ENCODE measurements at regions not wholly inside any gene's neighbourhood (a gene's known extent, or its start where the extent isn't known, plus 50 kb on each side); places are given as distances from the start of the nearest gene placed in this dataset.

GRCh38 chr1:185377831-185378230, 60.8 kb upstream of the IVNS1ABP start:
- TF ChIP-seq CTCF (IDR thresholded peaks at IDR 0.05; ENCODE audit: control insufficient read depth, extremely low read depth, insufficient read depth) = no peak
- DNase-seq (ENCODE audit: low read depth) = no peak
- H3K4me3 ChIP-seq (ENCODE audit: low read depth, low read length) = no peak overlapping the region

GRCh38 chr1:185376840-185377635, 60.0 kb upstream of the IVNS1ABP start:
- H3K4me3 ChIP-seq (ENCODE audit: low read depth, low read length) = no peak overlapping the region
- DNase-seq (ENCODE audit: low read depth) = no peak

GRCh38 chr1:185376288-185376687, 59.2 kb upstream of the IVNS1ABP start:
- H3K4me3 ChIP-seq (ENCODE audit: low read depth, low read length) = no peak overlapping the region
- no peak for TF ChIP-seq CTCF (IDR thresholded peaks at IDR 0.05; ENCODE audit: control insufficient read depth, extremely low read depth, insufficient read depth)
- no peak for DNase-seq (ENCODE audit: low read depth)

More at GRCh38 chr1:185376840-185377635, 60.0 kb upstream of the IVNS1ABP start:
- no peak for TF ChIP-seq CTCF (IDR thresholded peaks at IDR 0.05; ENCODE audit: control insufficient read depth, extremely low read depth, insufficient read depth)

GRCh38 chr1:185375583-185375982, 58.5 kb upstream of the IVNS1ABP start:
- TF ChIP-seq CTCF (IDR thresholded peaks at IDR 0.05; ENCODE audit: control insufficient read depth, extremely low read depth, insufficient read depth) = no peak
- DNase-seq (ENCODE audit: low read depth) = no peak
- H3K4me3 ChIP-seq (ENCODE audit: low read depth, low read length) = no peak overlapping the region

- no peak for TF ChIP-seq CTCF (IDR thresholded peaks at IDR 0.05; ENCODE audit: control insufficient read depth, extremely low read depth, insufficient read depth)
- no peak for DNase-seq (ENCODE audit: low read depth)
- no peak overlapping the region for H3K4me3 ChIP-seq (ENCODE audit: low read depth, low read length)
Measured at GRCh38 chr1:185373813-185374529, 56.9 kb upstream of the IVNS1ABP start.

GRCh38 chr1:185369786-185370185, 52.7 kb upstream of the IVNS1ABP start:
- TF ChIP-seq CTCF (IDR thresholded peaks at IDR 0.05; ENCODE audit: control insufficient read depth, extremely low read depth, insufficient read depth) = no peak
- no peak overlapping the region for H3K4me3 ChIP-seq (ENCODE audit: low read depth, low read length)
- no peak for DNase-seq (ENCODE audit: low read depth)
